PC-3 (cell line): ENCODE measurements at regions not wholly inside any gene's neighbourhood (a gene's known extent, or its start where the extent isn't known, plus 50 kb on each side); places are given as distances from the start of the nearest gene placed in this dataset.

Experiments
- EZH2 ChIP-seq: fragments of 300-600 bp; sonication (generic); IDR thresholded peaks from one replicate; pipeline ENCODE4 v1.6.1; 2017; ENCODE audit warnings: antibody characterized with exemption, mild to moderate bottlenecking, low read length; ENCODE audit not compliant: unreplicated experiment
- EZH2phosphoT487 ChIP-seq: fragments of 300-600 bp; sonication (generic); IDR thresholded peaks from 2 replicates; pipeline ENCODE4 v1.6.1; 2018; ENCODE audit warnings: mild to moderate bottlenecking, antibody characterized with exemption, low read length, borderline replicate concordance
- TF ChIP-seq, protein P1 (sequence below): fragments of 300-600 bp; sonication (generic); conservative IDR thresholded peaks from 2 replicates; pipeline ENCODE4 v1.5.1; 2017; ENCODE audit warnings: antibody characterized with exemption, low read depth, mild to moderate bottlenecking, low read length

DNA sequence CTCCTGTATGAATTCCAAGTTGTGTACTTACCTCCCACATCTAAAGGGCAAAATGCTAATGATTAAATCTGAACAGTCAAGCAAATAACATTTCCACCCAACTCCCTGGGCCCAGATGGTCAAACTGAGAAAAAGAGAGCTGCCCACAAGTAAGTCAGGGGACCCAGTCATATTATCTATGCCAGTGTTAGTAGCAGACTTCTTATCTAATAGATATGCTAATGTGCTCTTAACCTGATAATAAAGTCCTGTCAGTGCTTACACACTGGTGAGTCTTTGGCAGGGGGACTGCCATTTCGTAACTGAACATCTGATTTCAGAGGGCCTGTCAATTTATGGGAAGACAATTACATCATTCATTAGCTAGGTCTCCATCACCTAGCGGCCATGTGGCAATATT is 292.3 kb upstream of the WWC1 start:
- TF ChIP-seq, protein P1, sequence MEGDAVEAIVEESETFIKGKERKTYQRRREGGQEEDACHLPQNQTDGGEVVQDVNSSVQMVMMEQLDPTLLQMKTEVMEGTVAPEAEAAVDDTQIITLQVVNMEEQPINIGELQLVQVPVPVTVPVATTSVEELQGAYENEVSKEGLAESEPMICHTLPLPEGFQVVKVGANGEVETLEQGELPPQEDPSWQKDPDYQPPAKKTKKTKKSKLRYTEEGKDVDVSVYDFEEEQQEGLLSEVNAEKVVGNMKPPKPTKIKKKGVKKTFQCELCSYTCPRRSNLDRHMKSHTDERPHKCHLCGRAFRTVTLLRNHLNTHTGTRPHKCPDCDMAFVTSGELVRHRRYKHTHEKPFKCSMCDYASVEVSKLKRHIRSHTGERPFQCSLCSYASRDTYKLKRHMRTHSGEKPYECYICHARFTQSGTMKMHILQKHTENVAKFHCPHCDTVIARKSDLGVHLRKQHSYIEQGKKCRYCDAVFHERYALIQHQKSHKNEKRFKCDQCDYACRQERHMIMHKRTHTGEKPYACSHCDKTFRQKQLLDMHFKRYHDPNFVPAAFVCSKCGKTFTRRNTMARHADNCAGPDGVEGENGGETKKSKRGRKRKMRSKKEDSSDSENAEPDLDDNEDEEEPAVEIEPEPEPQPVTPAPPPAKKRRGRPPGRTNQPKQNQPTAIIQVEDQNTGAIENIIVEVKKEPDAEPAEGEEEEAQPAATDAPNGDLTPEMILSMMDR: no peak
- TF ChIP-seq EZH2: no peak
- TF ChIP-seq EZH2phosphoT487: no peak
